ENCODE measurements at regions not wholly inside any gene's neighbourhood (a gene's known extent, or its start where the extent isn't known, plus 50 kb on each side); places are given as distances from the start of the nearest gene placed in this dataset.

DNA sequence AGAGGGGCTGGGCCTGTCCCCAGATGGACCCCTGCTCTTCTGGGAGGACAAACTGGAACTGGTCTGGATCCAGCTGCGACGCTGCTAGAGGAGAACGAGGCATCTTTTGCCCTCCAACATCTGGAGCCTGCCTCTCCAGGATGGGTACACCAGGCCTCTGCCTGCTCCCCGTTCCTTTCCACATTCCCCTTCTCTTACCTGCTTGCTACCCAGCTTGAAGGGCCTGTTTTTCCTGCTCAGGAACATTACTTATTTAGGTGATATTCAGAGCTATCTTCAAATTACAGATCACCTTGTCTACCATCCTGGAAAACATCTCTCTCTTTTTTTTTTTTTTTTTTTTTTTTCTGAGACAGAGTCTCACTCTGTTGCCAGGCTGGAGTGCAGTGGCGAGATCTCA, 64.0 kb downstream of the CHRD start:
- TF ChIP-seq ZNF114 (CRISPR knock-in tag; IDR thresholded peaks at IDR 0.05), result no peak
- TF ChIP-seq, protein P1, sequence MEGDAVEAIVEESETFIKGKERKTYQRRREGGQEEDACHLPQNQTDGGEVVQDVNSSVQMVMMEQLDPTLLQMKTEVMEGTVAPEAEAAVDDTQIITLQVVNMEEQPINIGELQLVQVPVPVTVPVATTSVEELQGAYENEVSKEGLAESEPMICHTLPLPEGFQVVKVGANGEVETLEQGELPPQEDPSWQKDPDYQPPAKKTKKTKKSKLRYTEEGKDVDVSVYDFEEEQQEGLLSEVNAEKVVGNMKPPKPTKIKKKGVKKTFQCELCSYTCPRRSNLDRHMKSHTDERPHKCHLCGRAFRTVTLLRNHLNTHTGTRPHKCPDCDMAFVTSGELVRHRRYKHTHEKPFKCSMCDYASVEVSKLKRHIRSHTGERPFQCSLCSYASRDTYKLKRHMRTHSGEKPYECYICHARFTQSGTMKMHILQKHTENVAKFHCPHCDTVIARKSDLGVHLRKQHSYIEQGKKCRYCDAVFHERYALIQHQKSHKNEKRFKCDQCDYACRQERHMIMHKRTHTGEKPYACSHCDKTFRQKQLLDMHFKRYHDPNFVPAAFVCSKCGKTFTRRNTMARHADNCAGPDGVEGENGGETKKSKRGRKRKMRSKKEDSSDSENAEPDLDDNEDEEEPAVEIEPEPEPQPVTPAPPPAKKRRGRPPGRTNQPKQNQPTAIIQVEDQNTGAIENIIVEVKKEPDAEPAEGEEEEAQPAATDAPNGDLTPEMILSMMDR (conservative IDR thresholded peaks at IDR 0.05; ENCODE audit: low read depth in 2 of 2), result no peak

All from GM23338 (cell line).